PC-9 (cell line): ENCODE measurements at regions not wholly inside any gene's neighbourhood (a gene's known extent, or its start where the extent isn't known, plus 50 kb on each side); places are given as distances from the start of the nearest gene placed in this dataset.

Experiments used
- BruUV-seq: library from RNA; stranded (reverse); fragments of 400-500 nt; replicated peaks from 2 replicates; lab custom pipeline; 2021; lab: Mats Ljungman, UMichigan
- CTCF ChIA-PET: fragments of 300-600 bp; sonication (Branson Sonifier 250); formaldehyde crosslinking; loops from one replicate; lab custom pipeline; 2022; ENCODE audit warnings: antibody characterized with exemption; lab: Charles Lee
- POLR2A ChIA-PET: fragments of 300-600 bp; sonication (Branson Sonifier 250); formaldehyde crosslinking; loops from one replicate; lab custom pipeline; 2022; ENCODE audit warnings: antibody characterized with exemption; ENCODE audit not compliant: unreplicated experiment; lab: Charles Lee
- DNase-seq, 2 experiments: peaks; one replicate each; pipeline versions ENCODE4 v3.0.0 to v3.0.0-alpha.2; 2015 to 2022; ENCODE audit warnings: mixed read lengths in 1 of 2
- H2AFZ ChIP-seq: fragments of 200-600 bp; sonication (generic); 2 replicates; pipeline ENCODE4 v1.8.1; 2017; ENCODE audit warnings: antibody characterized with exemption
- H3F3A ChIP-seq: fragments of 200-600 bp; sonication (generic); 2 replicates; pipeline ENCODE4 v1.8.1; 2017; ENCODE audit warnings: antibody characterized with exemption, mild to moderate bottlenecking, low read depth; ENCODE audit not compliant: insufficient read depth
- H3K27ac ChIP-seq: fragments of 200-600 bp; sonication (generic); 2 replicates; pipeline ENCODE4 v1.6.1; 2016; ENCODE audit warnings: mixed run types
- H3K27me3 ChIP-seq: fragments of 200-600 bp; sonication (generic); 2 replicates; pipeline ENCODE4 v1.6.1; 2016; ENCODE audit warnings: low read depth, mixed run types; ENCODE audit not compliant: insufficient read depth
- H3K36me3 ChIP-seq: fragments of 200-600 bp; sonication (generic); 2 replicates; pipeline ENCODE4 v1.6.1; 2016; ENCODE audit warnings: low read depth, mixed run types
- H3K4me1 ChIP-seq: fragments of 200-600 bp; sonication (generic); replicated peaks from 2 replicates; pipeline ENCODE4 v1.6.1; 2016; ENCODE audit warnings: mixed run types; ENCODE audit not compliant: insufficient read depth
- H3K4me2 ChIP-seq: fragments of 200-600 bp; sonication (generic); 2 replicates; pipeline ENCODE4 v1.6.1; 2017; ENCODE audit warnings: mixed run types
- H3K4me3 ChIP-seq: fragments of 200-600 bp; sonication (generic); 2 replicates; pipeline ENCODE4 v1.6.1; 2016; ENCODE audit warnings: mixed run types
- H3K79me2 ChIP-seq: fragments of 200-600 bp; sonication (generic); 2 replicates; pipeline ENCODE4 v1.6.1; 2017; ENCODE audit warnings: low read depth, mixed run types
- H3K9me2 ChIP-seq: fragments of 200-600 bp; sonication (generic); 2 replicates; pipeline ENCODE4 v1.8.1; 2017; ENCODE audit warnings: mild to moderate bottlenecking; ENCODE audit not compliant: insufficient read depth
- H3K9me3 ChIP-seq: fragments of 200-600 bp; sonication (generic); 2 replicates; pipeline ENCODE4 v1.8.1; 2016; ENCODE audit warnings: low read depth; ENCODE audit not compliant: insufficient read depth
- H4K20me1 ChIP-seq: fragments of 200-600 bp; sonication (generic); 2 replicates; pipeline ENCODE4 v1.8.1; 2017; ENCODE audit not compliant: insufficient read depth
- EZH2 ChIP-seq: fragments of 200-600 bp; sonication (generic); IDR thresholded peaks from 2 replicates; pipeline ENCODE4 v1.8.0; 2017; ENCODE audit warnings: antibody characterized with exemption, low read depth
- intact Hi-C: fragments of 100-400 bp; cut with micrococcal nuclease; formaldehyde crosslinking; loops from one replicate; pipeline ENCODE4 v1.10.0; 2022; ENCODE audit not compliant: unreplicated experiment
- TF ChIP-seq, protein P1 (sequence below): fragments of 200-600 bp; sonication (generic); conservative IDR thresholded peaks from 2 replicates; pipeline ENCODE4 v1.6.1; 2017; ENCODE audit warnings: mixed run types, antibody characterized with exemption, mild to moderate bottlenecking, moderate library complexity

DNA sequence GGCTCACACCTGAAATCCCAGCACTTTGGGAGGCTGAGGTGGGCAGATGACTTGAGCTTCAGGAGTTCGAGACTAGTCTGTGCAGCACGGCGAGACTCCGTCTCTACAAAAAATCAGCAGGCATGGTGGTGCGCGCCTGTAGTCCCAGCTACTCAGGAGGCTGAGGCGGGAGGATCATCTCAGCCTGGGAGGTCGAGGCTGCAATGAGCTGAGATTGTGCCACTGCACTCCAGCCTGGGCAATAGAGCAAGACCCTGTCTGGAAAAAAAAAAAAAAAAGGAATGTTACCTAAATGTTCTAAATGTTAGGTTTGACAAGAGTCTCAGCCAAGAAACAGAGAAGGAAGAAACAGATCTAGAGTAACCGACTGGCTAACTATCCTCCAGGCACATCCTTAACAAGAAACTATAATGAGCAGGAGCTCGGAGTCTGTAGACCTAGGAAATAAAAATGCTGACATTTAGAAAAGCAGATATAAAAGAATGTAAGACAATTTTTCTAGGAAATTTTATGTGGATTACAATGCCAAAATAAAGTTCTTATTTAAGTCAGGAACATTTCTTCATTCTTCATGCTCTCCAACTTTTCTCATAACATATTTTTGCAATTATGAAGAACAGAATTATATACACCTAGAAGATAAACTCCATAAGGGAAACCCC is 166.6 kb upstream of the TBCA start:
- no peaks in the 10 kb centered on the region for H3F3A ChIP-seq
- no peaks in the 10 kb centered on the region for H3K9me2 ChIP-seq
- no peaks in the 10 kb centered on the region for H3K79me2 ChIP-seq
- intact Hi-C loops = no loop called here
- POLR2A ChIA-PET = no interaction called here
- no peaks in the 10 kb centered on the region for H3K36me3 ChIP-seq
- DNase-seq = no peak
- no peaks in the 10 kb centered on the region for H4K20me1 ChIP-seq
- H3K4me3 ChIP-seq = no peak overlapping the region
- CTCF ChIA-PET = no interaction called here
- TF ChIP-seq, protein P1, sequence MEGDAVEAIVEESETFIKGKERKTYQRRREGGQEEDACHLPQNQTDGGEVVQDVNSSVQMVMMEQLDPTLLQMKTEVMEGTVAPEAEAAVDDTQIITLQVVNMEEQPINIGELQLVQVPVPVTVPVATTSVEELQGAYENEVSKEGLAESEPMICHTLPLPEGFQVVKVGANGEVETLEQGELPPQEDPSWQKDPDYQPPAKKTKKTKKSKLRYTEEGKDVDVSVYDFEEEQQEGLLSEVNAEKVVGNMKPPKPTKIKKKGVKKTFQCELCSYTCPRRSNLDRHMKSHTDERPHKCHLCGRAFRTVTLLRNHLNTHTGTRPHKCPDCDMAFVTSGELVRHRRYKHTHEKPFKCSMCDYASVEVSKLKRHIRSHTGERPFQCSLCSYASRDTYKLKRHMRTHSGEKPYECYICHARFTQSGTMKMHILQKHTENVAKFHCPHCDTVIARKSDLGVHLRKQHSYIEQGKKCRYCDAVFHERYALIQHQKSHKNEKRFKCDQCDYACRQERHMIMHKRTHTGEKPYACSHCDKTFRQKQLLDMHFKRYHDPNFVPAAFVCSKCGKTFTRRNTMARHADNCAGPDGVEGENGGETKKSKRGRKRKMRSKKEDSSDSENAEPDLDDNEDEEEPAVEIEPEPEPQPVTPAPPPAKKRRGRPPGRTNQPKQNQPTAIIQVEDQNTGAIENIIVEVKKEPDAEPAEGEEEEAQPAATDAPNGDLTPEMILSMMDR = no peak
- TF ChIP-seq EZH2 = no peak
- no peaks in the 10 kb centered on the region for H3K9me3 ChIP-seq
- no peak overlapping the region for H3K27ac ChIP-seq
- no peak overlapping the region for H2AFZ ChIP-seq
- no peaks in the 10 kb centered on the region for H3K4me1 ChIP-seq
- no peak overlapping the region for H3K4me2 ChIP-seq
- BruUV-seq = no TSS peak
- H3K27me3 ChIP-seq = 0 out of 2 replicates have a peak, but pooled peaks cover 10% of the 10 kb centered on the region

DNA sequence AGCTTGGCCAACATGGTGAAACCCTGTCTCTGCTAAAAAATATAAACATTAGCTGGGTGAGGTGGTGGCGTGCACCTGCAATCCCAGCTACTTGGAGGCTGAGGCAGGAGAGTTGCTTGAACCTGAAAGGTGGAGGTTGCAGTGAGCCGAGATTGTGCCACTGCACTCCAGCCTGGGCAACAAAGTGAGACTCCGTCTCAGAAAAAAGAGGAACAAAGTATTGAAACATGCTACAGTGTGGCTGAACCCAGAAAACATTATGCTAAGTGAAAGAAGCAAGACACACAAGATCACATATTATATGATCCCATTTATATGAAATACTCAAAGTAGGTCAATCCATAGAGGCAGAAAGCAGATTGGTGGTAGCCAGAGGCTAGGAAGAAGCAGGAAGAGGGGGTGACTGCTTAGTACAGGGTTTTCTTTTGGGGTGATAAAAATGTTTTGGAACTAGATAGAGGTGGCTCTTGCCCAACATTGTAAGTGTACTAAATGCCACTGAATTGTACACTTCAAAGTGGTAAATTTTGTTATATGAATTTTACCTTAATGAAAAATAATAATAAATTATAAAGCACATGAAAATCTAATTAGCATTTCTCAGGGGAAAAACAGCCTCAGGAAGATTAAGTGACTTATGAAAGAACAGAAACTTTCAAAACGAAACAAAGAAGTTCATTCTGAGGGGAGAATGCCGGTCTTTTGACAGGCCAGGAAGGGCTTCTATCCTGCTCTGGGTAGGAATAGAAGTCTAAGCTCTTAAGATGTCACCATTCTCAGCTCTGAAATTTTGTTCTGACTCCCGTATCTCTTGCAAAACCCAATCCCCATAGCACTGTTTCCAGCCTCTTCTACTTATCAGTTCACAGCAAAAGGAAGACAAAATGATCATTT is 161.1 kb upstream of the TBCA start:
- no peaks in the 10 kb centered on the region for H3K36me3 ChIP-seq
- no TSS peak for BruUV-seq
- no peak overlapping the region for H3K4me2 ChIP-seq
- H2AFZ ChIP-seq = no peak overlapping the region
- no peaks in the 10 kb centered on the region for H3K4me1 ChIP-seq
- H3K9me2 ChIP-seq = no peaks in the 10 kb centered on the region
- H3K27me3 ChIP-seq = 0 out of 2 replicates have a peak, but pooled peaks cover 10% of the 10 kb centered on the region
- DNase-seq = no peak
- CTCF ChIA-PET = no interaction called here
- no peaks in the 10 kb centered on the region for H4K20me1 ChIP-seq
- POLR2A ChIA-PET = interaction anchor here (0.9 kb wide), 1 partner anchor 32 kb away, joined by 5 read pairs; no protein-coding TSS in a partner anchor
- intact Hi-C loops = no loop called here
- no peaks in the 10 kb centered on the region for H3K79me2 ChIP-seq
- H3K4me3 ChIP-seq = no peak overlapping the region
- no peaks in the 10 kb centered on the region for H3F3A ChIP-seq
- no peaks in the 10 kb centered on the region for H3K9me3 ChIP-seq
- no peak overlapping the region for H3K27ac ChIP-seq
- no peak for TF ChIP-seq EZH2
- TF ChIP-seq, protein P1 = no peak

DNA sequence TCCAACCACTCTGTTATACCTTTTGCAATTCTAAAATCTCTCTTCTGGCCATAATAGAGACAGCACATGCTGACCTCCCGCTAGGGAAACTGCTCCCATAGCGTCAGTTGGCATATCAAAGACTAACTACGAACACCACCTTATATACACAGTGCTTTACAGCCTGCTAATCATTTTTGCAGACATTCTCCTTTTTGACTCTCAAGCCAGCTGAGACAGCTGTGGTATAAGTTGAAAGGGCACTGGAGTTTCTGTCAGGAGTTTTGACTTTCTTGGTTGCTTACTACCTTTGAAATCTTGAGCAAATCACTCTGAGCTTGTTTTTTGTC is 160.2 kb upstream of the TBCA start:
- no peaks in the 10 kb centered on the region for H3K9me2 ChIP-seq
- H3K9me3 ChIP-seq = no peaks in the 10 kb centered on the region
- intact Hi-C loops = no loop called here
- H4K20me1 ChIP-seq = no peaks in the 10 kb centered on the region
- TF ChIP-seq EZH2 = no peak
- TF ChIP-seq, protein P1 = no peak
- no peak overlapping the region for H3K4me2 ChIP-seq
- 0 out of 2 replicates have a peak, but pooled peaks cover 7% of the 10 kb centered on the region for H3K27me3 ChIP-seq
- H3K4me1 ChIP-seq = no peaks in the 10 kb centered on the region
- no peaks in the 10 kb centered on the region for H3F3A ChIP-seq
- BruUV-seq = no TSS peak
- no peaks in the 10 kb centered on the region for H3K79me2 ChIP-seq
- H3K4me3 ChIP-seq = no peak overlapping the region
- CTCF ChIA-PET = no interaction called here
- H3K36me3 ChIP-seq = no peaks in the 10 kb centered on the region
- POLR2A ChIA-PET = no interaction called here
- DNase-seq = no peak
- H3K27ac ChIP-seq = no peak overlapping the region
- no peak overlapping the region for H2AFZ ChIP-seq
